Mucosa of rectum (tissue), 2 donors: ENCODE measurements at regions not wholly inside any gene's neighbourhood (a gene's known extent, or its start where the extent isn't known, plus 50 kb on each side); places are given as distances from the start of the nearest gene placed in this dataset.
"Not testable (repeated sequence)": the region's sequence is repeated elsewhere in the genome, so short reads cannot be mapped to it uniquely, and the experiment has no call there.

ENCODE experiments used
- H3K27ac ChIP-seq, 2 donors: one replicate each; pipeline ENCODE4 v1.7.0; 2013; ENCODE audit warnings: inconsistent platforms in 2 of 2, low read depth in 2 of 2, low read length in 2 of 2
- H3K27me3 ChIP-seq, 2 donors: one replicate each; pipeline ENCODE4 v1.7.0; 2013; ENCODE audit warnings: low read length in 2 of 2; ENCODE audit not compliant: control insufficient read depth in 2 of 2, insufficient read depth in 2 of 2
- H3K36me3 ChIP-seq, 2 donors: one replicate each; pipeline ENCODE4 v1.7.0; 2013; ENCODE audit warnings: low read length in 2 of 2; ENCODE audit not compliant: control insufficient read depth in 2 of 2, insufficient read depth in 2 of 2
- H3K4me1 ChIP-seq, 2 donors: one replicate each; pipeline ENCODE4 v1.7.0; 2013; ENCODE audit warnings: low read length in 2 of 2, mild to moderate bottlenecking in 1 of 2; ENCODE audit not compliant: control insufficient read depth in 2 of 2, insufficient read depth in 2 of 2
- H3K4me3 ChIP-seq, 2 donors: one replicate each; pipeline ENCODE4 v1.7.0; 2013; ENCODE audit warnings: low read length in 2 of 2
- H3K9ac ChIP-seq, 2 donors: one replicate each; pipeline ENCODE4 v1.7.0; 2013; ENCODE audit warnings: low read length in 2 of 2, low read depth in 1 of 2, mild to moderate bottlenecking in 1 of 2
- H3K9me3 ChIP-seq, 2 donors: one replicate each; pipeline ENCODE4 v1.7.0; 2013; ENCODE audit warnings: low read length in 2 of 2; ENCODE audit not compliant: control insufficient read depth in 2 of 2
- donor health status: healthy.
- donor health status: Normal muscosa, but diverticular disease.

- H3K4me3 ChIP-seq: no peak overlapping the region
- H3K27ac ChIP-seq: no peak overlapping the region
- H3K4me1 ChIP-seq: no peaks in the 10 kb centered on the region
- H3K36me3 ChIP-seq: no peaks in the 10 kb centered on the region
- no peaks in the 10 kb centered on the region for H3K27me3 ChIP-seq
- H3K9me3 ChIP-seq: no peaks in the 10 kb centered on the region
- no peak overlapping the region for H3K9ac ChIP-seq
Observed at GRCh38 chr5:29150840-29151239, 2042.6 kb upstream of the CDH6 start.

GRCh38 chr5:29148581-29148980 lies 2044.9 kb upstream of the CDH6 start:
- H3K4me3 ChIP-seq: no peak overlapping the region
- no peak overlapping the region for H3K27ac ChIP-seq
- no peak overlapping the region for H3K9ac ChIP-seq
- H3K36me3 ChIP-seq: no peaks in the 10 kb centered on the region
- no peaks in the 10 kb centered on the region for H3K4me1 ChIP-seq
- no peaks in the 10 kb centered on the region for H3K27me3 ChIP-seq
- no peaks in the 10 kb centered on the region for H3K9me3 ChIP-seq

- H3K36me3 ChIP-seq: no peaks in the 10 kb centered on the region
- H3K4me1 ChIP-seq: no peaks in the 10 kb centered on the region
- no peak overlapping the region for H3K27ac ChIP-seq
- H3K4me3 ChIP-seq: no peak overlapping the region
- no peaks in the 10 kb centered on the region for H3K9me3 ChIP-seq
- H3K9ac ChIP-seq: no peak overlapping the region
- no peaks in the 10 kb centered on the region for H3K27me3 ChIP-seq
Observed at GRCh38 chr5:29148073-29148472, 2045.4 kb upstream of the CDH6 start.

- H3K9ac ChIP-seq: no peak overlapping the region
- no peaks in the 10 kb centered on the region for H3K27me3 ChIP-seq
- no peak overlapping the region for H3K4me3 ChIP-seq
- no peaks in the 10 kb centered on the region for H3K4me1 ChIP-seq
- H3K36me3 ChIP-seq: no peaks in the 10 kb centered on the region
- H3K27ac ChIP-seq: no peak overlapping the region
- no peaks in the 10 kb centered on the region for H3K9me3 ChIP-seq
Observed at GRCh38 chr5:29143266-29143665, 2050.2 kb upstream of the CDH6 start.

- Histone ChIP-seq H3K27me3 (no peaks in the 10 kb centered on the region), H3K27ac (no peak overlapping the region), H3K36me3 (no peaks in the 10 kb centered on the region), H3K9ac (no peak overlapping the region), H3K4me1 (no peaks in the 10 kb centered on the region), H3K9me3 (no peaks in the 10 kb centered on the region), H3K4me3 (no peak overlapping the region)
Observed at GRCh38 chr5:29134418-29134817, 2059.1 kb upstream of the CDH6 start.

- Histone ChIP-seq H3K27ac (no peak overlapping the region), H3K36me3 (no peaks in the 10 kb centered on the region), H3K9ac (no peak overlapping the region), H3K4me1 (no peaks in the 10 kb centered on the region), H3K9me3 (no peaks in the 10 kb centered on the region), H3K27me3 (no peaks in the 10 kb centered on the region), H3K4me3 (no peak overlapping the region)
Observed at GRCh38 chr5:29131285-29131684, 2062.2 kb upstream of the CDH6 start.

GRCh38 chr5:29130786-29131185 lies 2062.7 kb upstream of the CDH6 start:
- Histone ChIP-seq H3K36me3 (no peaks in the 10 kb centered on the region), H3K9ac (no peak overlapping the region), H3K27me3 (no peaks in the 10 kb centered on the region), H3K4me1 (no peaks in the 10 kb centered on the region), H3K27ac (no peak overlapping the region), H3K4me3 (no peak overlapping the region), H3K9me3 (no peaks in the 10 kb centered on the region)

GRCh38 chr5:29127524-29128156 lies 2065.8 kb upstream of the CDH6 start:
- H3K4me1 ChIP-seq, H3K4me3 ChIP-seq, H3K9ac ChIP-seq, H3K27me3 ChIP-seq, H3K27ac ChIP-seq, H3K36me3 ChIP-seq, H3K9me3 ChIP-seq: not testable (repeated sequence)

- H3K9ac ChIP-seq, H3K36me3 ChIP-seq: not testable (repeated sequence)
Observed at GRCh38 chr5:29126462-29126861, 2067.0 kb upstream of the CDH6 start.

GRCh38 chr5:29122306-29122705 lies 2071.2 kb upstream of the CDH6 start:
- H3K4me3 ChIP-seq: no peak overlapping the region

More at GRCh38 chr5:29126462-29126861, 2067.0 kb upstream of the CDH6 start:
- H3K9me3 ChIP-seq, H3K27me3 ChIP-seq, H3K27ac ChIP-seq, H3K4me1 ChIP-seq, H3K4me3 ChIP-seq: not testable (repeated sequence)

GRCh38 chr5:29114331-29114768 lies 2076.0 kb upstream of the CDH9 start:
- Histone ChIP-seq H3K36me3 (no peaks in the 10 kb centered on the region), H3K9ac (no peak overlapping the region), H3K27ac (no peak overlapping the region), H3K9me3 (no peaks in the 10 kb centered on the region), H3K27me3 (no peaks in the 10 kb centered on the region), H3K4me3 (no peak overlapping the region), H3K4me1 (no peaks in the 10 kb centered on the region)

More at GRCh38 chr5:29122306-29122705, 2071.2 kb upstream of the CDH6 start:
- Histone ChIP-seq H3K9me3 (no peaks in the 10 kb centered on the region), H3K9ac (no peak overlapping the region), H3K27ac (no peak overlapping the region), H3K36me3 (no peaks in the 10 kb centered on the region), H3K4me1 (no peaks in the 10 kb centered on the region), H3K27me3 (no peaks in the 10 kb centered on the region)
